ENCODE measurements at regions not wholly inside any gene's neighbourhood (a gene's known extent, or its start where the extent isn't known, plus 50 kb on each side); places are given as distances from the start of the nearest gene placed in this dataset.

DNA sequence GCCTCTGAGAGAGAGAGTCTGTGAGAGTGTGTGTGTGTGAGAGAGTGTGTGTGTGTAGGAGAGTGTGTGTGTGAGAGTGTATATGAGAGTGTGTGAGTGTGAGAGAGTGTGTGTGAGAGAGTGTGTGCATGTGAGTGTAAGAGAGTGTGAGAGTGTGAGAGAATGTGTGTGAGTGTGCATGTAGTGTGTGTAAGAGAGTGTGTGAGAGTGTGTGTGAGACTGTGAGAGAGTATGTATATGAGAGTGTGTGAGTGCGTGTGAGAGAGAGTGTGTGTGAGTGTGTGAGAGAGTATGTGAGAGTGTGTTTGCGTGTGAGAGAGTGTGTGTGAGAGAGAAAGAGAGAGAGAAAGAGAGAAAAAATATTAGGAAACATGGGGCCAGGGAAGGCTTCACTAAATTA lies 588.3 kb upstream of the SGCD start:
- TF ChIP-seq, protein P1, sequence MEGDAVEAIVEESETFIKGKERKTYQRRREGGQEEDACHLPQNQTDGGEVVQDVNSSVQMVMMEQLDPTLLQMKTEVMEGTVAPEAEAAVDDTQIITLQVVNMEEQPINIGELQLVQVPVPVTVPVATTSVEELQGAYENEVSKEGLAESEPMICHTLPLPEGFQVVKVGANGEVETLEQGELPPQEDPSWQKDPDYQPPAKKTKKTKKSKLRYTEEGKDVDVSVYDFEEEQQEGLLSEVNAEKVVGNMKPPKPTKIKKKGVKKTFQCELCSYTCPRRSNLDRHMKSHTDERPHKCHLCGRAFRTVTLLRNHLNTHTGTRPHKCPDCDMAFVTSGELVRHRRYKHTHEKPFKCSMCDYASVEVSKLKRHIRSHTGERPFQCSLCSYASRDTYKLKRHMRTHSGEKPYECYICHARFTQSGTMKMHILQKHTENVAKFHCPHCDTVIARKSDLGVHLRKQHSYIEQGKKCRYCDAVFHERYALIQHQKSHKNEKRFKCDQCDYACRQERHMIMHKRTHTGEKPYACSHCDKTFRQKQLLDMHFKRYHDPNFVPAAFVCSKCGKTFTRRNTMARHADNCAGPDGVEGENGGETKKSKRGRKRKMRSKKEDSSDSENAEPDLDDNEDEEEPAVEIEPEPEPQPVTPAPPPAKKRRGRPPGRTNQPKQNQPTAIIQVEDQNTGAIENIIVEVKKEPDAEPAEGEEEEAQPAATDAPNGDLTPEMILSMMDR (IDR thresholded peaks at IDR 0.05; ENCODE audit: insufficient read depth, low read depth, low read length): no peak
- no peak for TF ChIP-seq EZH2 (IDR thresholded peaks at IDR 0.05; ENCODE audit: insufficient read depth, low read length)

All from astrocyte (in vitro differentiated cells and primary cell).